Trophoblast cell (in vitro differentiated cells and primary cell): ENCODE measurements at regions not wholly inside any gene's neighbourhood (a gene's known extent, or its start where the extent isn't known, plus 50 kb on each side); places are given as distances from the start of the nearest gene placed in this dataset.
"Not testable (repeated sequence)": the region's sequence is repeated elsewhere in the genome, so short reads cannot be mapped to it uniquely, and the experiment has no call there.

Experiments used
- DNase-seq, 2 donors: peaks; one replicate each; pipeline ENCODE4 v3.0.0-alpha.2; 2016
- H2AFZ ChIP-seq: 2 replicates; pipeline ENCODE4 v1.6.1; 2013; ENCODE audit warnings: low read length, moderate library complexity, mild to moderate bottlenecking; ENCODE audit not compliant: insufficient read depth, poor library complexity
- H2AK5ac ChIP-seq: 2 replicates; pipeline ENCODE4 v1.6.1; 2013; ENCODE audit warnings: mild to moderate bottlenecking, low read length
- H2BK120ac ChIP-seq: 2 replicates; pipeline ENCODE4 v1.6.1; 2013; ENCODE audit warnings: low read length, mild to moderate bottlenecking, moderate library complexity; ENCODE audit not compliant: insufficient read depth, poor library complexity
- H2BK12ac ChIP-seq: 2 replicates; pipeline ENCODE4 v1.6.1; 2013; ENCODE audit warnings: mild to moderate bottlenecking, low read length, moderate library complexity
- H2BK5ac ChIP-seq: 2 replicates; pipeline ENCODE4 v1.6.1; 2013; ENCODE audit warnings: low read length, low read depth, moderate library complexity, mild to moderate bottlenecking; ENCODE audit not compliant: poor library complexity
- H3K14ac ChIP-seq: 2 replicates; pipeline ENCODE4 v1.6.1; 2013; ENCODE audit warnings: mild to moderate bottlenecking, low read length
- H3K18ac ChIP-seq: 2 replicates; pipeline ENCODE4 v1.6.1; 2013; ENCODE audit warnings: mild to moderate bottlenecking, low read length
- H3K23ac ChIP-seq: 2 replicates; pipeline ENCODE4 v1.6.1; 2013; ENCODE audit warnings: low read length
- H3K27ac ChIP-seq: 2 replicates; pipeline ENCODE4 v1.5.1; 2013; ENCODE audit warnings: low read depth, mild to moderate bottlenecking, inconsistent platforms, low read length, moderate library complexity
- H3K27me3 ChIP-seq: 2 replicates; pipeline ENCODE4 v1.6.1; 2013; ENCODE audit warnings: inconsistent platforms, mild to moderate bottlenecking, low read length, moderate library complexity; ENCODE audit not compliant: insufficient read depth
- H3K36me3 ChIP-seq, 2 experiments: 1 replicate in 1 of 2; 2 replicates in 1 of 2; pipeline ENCODE4 v1.6.1; 2013; ENCODE audit warnings: low read length in 2 of 2, mild to moderate bottlenecking in 2 of 2, moderate library complexity in 1 of 2; ENCODE audit not compliant: insufficient read depth in 2 of 2, control insufficient read depth in 1 of 2
- H3K4ac ChIP-seq: 2 replicates; pipeline ENCODE4 v1.6.1; 2013; ENCODE audit warnings: low read depth, mild to moderate bottlenecking, low read length, moderate library complexity
- H3K4me1 ChIP-seq, 2 experiments: 1 replicate in 1 of 2; 2 replicates in 1 of 2; pipeline ENCODE4 v1.6.1; 2013; ENCODE audit warnings: low read length in 2 of 2, mild to moderate bottlenecking in 2 of 2, moderate library complexity in 1 of 2; ENCODE audit not compliant: insufficient read depth in 2 of 2, control insufficient read depth in 1 of 2
- H3K4me2 ChIP-seq: 2 replicates; pipeline ENCODE4 v1.6.1; 2013; ENCODE audit warnings: inconsistent platforms, mild to moderate bottlenecking, low read length, moderate library complexity
- H3K4me3 ChIP-seq: 2 replicates; pipeline ENCODE4 v1.5.1; 2013; ENCODE audit warnings: mild to moderate bottlenecking, low read depth, low read length, inconsistent platforms
- H3K79me1 ChIP-seq: one replicate; pipeline ENCODE4 v1.6.1; 2013; ENCODE audit warnings: low read length
- H3K79me2 ChIP-seq: 2 replicates; pipeline ENCODE4 v1.6.1; 2013; ENCODE audit warnings: low read length, mild to moderate bottlenecking; ENCODE audit not compliant: control insufficient read depth, insufficient read depth, poor library complexity
- H3K9ac ChIP-seq: 2 replicates; pipeline ENCODE4 v1.6.1; 2013; ENCODE audit warnings: mild to moderate bottlenecking, low read length
- H3K9me3 ChIP-seq: 2 replicates; pipeline ENCODE4 v1.6.1; 2013; ENCODE audit warnings: low read depth, mild to moderate bottlenecking, control low read depth, inconsistent platforms, low read length; ENCODE audit not compliant: insufficient read depth
- H4K12ac ChIP-seq: 2 replicates; pipeline ENCODE4 v1.6.1; 2013; ENCODE audit warnings: low read depth, mild to moderate bottlenecking, low read length, moderate library complexity
- H4K8ac ChIP-seq: 2 replicates; pipeline ENCODE4 v1.6.1; 2013; ENCODE audit warnings: low read depth, mild to moderate bottlenecking, low read length, moderate library complexity
- H4K91ac ChIP-seq: one replicate; pipeline ENCODE4 v1.6.1; 2013; ENCODE audit warnings: low read depth, mild to moderate bottlenecking, low read length, moderate library complexity
- WGBS: extraction: QIAGEN DNeasy Blood & Tissue Kit; methylation state at CpG from one replicate; pipeline ENCODE4 v1.1.7; 2013; ENCODE audit warnings: missing lambda C conversion rate; ENCODE audit not compliant: insufficient read length, insufficient coverage; ENCODE audit errors: extremely low coverage; 5-methylcytosine and 5-hydroxymethylcytosine counted together

DNA sequence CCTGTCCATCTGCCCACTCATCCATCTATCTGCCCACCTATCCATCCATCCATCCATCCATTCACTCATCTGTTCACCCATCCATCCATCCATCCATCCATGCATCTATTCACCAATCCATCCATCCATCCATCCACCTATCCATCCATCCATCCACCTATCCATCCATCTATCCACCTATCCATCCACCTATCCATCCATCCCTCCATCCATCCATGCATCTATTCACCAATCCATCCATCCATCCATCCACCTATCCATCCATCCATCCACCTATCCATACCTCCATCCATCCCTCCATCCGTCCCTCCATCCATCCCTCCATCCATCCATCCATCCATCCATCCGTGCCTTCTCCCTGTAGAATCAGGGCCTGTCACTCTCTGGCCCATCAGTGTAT is 341.9 kb upstream of the CDH5 start:
- not testable (repeated sequence) for H2BK120ac ChIP-seq, H3K27me3 ChIP-seq, H3K14ac ChIP-seq, H3K9ac ChIP-seq, H3K27ac ChIP-seq, H3K79me1 ChIP-seq, H3K9me3 ChIP-seq, H3K18ac ChIP-seq, H3K23ac ChIP-seq, H4K91ac ChIP-seq, H3K36me3 ChIP-seq, H4K12ac ChIP-seq, H2AFZ ChIP-seq, H3K4me1 ChIP-seq, H3K79me2 ChIP-seq, H4K8ac ChIP-seq, H3K4me2 ChIP-seq, H3K4me3 ChIP-seq, H3K4ac ChIP-seq, H2BK12ac ChIP-seq, H2AK5ac ChIP-seq, H2BK5ac ChIP-seq, DNase-seq
- WGBS: 100% methylated on average over 2 of the region's 2 CpGs

DNA sequence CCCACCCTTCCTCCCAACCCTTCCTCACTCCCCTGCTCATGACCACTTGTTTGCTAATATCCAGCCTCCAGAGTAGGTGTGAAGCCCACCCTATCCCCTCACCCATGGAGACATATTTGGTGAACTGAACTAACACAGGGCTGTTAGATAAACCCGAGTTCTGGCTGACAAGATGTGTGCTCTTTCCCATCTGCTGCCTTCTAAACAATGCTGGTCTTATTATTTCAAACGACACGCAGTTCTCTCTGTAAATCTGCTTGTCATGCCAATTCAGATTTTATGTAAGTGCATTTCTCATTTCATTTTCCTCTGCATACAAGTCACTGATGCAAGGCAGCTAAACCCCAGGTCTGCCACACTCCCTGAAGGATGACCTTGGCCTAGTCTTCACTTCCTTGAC is 343.0 kb upstream of the CDH5 start:
- Histone ChIP-seq H3K14ac (no peak overlapping the region), H4K8ac (no peak overlapping the region), H3K9ac (no peak overlapping the region), H3K27me3 (no peaks in the 10 kb centered on the region), H3K4me1 (peaks cover 0 to 4% of the 10 kb centered on the region in 2 experiments), H4K12ac (no peak overlapping the region), H3K9me3 (peaks cover 9% of the 10 kb centered on the region), H3K36me3 (no peaks in the 10 kb centered on the region), H2AK5ac (no peak overlapping the region), H2BK12ac (no peak overlapping the region), H3K79me2 (no peaks in the 10 kb centered on the region), H3K4me3 (no peak overlapping the region), H3K23ac (no peak overlapping the region), H3K27ac (no peak overlapping the region), H3K79me1 (no peaks in the 10 kb centered on the region), H2BK5ac (no peak overlapping the region), H3K4ac (no peak overlapping the region), H4K91ac (no peak overlapping the region), H2AFZ (no peak overlapping the region), H2BK120ac (no peak overlapping the region), H3K18ac (no peak overlapping the region), H3K4me2 (no peak overlapping the region)
- DNase-seq: no peak
- no CpG with 5 or more reads among the region's 3 CpGs for WGBS

DNA sequence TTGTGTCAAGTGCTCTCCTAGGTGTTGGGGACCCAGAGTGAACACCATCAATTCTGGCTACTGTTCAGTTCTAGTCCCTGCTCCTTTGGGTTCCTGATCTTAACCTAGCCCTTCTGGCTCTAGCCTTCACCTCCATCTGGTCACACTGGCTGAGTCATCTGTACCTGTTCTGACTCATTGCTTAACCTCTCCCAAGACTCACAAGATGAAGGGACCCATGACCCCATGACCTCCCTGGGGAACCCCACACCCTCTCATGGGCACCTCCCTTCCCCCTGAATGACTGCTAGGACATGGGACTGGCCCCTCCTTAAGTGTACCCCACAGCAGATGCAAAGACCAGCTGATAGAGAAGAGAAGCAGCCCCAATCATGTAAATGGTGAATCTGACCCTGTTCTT is 345.8 kb upstream of the CDH5 start:
- Histone ChIP-seq H3K79me1 (no peaks in the 10 kb centered on the region), H3K4me2 (no peak overlapping the region), H3K23ac (no peak overlapping the region), H2AK5ac (no peak overlapping the region), H3K27ac (no peak overlapping the region), H3K9me3 (peaks cover 9% of the 10 kb centered on the region), H3K4me1 (peaks cover 0 to 4% of the 10 kb centered on the region in 2 experiments), H2BK12ac (no peak overlapping the region), H2AFZ (no peak overlapping the region), H3K79me2 (no peaks in the 10 kb centered on the region), H4K12ac (no peak overlapping the region), H3K9ac (no peak overlapping the region), H2BK5ac (no peak overlapping the region), H3K14ac (no peak overlapping the region), H3K27me3 (no peaks in the 10 kb centered on the region), H3K4me3 (no peak overlapping the region), H3K36me3 (no peaks in the 10 kb centered on the region), H4K91ac (no peak overlapping the region), H4K8ac (no peak overlapping the region), H3K4ac (no peak overlapping the region), H2BK120ac (no peak overlapping the region), H3K18ac (no peak overlapping the region)
- DNase-seq: no peak

DNA sequence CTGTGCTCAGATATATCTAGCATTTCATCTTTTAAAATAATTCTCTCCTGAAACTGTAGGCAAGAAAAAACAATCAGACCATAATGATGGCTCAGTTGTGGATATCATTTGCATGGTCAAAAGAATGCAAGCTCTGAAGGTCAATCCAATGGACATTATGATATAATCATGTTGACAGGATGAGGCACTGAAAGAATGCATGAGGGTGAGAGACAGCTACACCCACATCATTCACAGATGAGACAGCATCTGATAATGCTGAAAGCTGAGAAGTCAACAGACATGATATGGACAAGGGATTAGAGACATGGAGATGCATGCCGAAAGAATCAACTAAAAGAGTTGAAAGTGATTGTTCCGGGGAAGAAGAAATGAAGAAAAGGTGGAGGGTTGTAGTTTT is 346.4 kb upstream of the CDH5 start:
- Histone ChIP-seq H3K79me2 (no peaks in the 10 kb centered on the region), H2BK12ac (no peak overlapping the region), H2AFZ (no peak overlapping the region), H4K12ac (no peak overlapping the region), H3K36me3 (no peaks in the 10 kb centered on the region), H2AK5ac (no peak overlapping the region), H3K27ac (no peak overlapping the region), H2BK5ac (no peak overlapping the region), H3K4ac (no peak overlapping the region), H3K4me3 (no peak overlapping the region), H3K23ac (no peak overlapping the region), H3K79me1 (no peaks in the 10 kb centered on the region), H2BK120ac (no peak overlapping the region), H4K91ac (no peak overlapping the region), H3K27me3 (no peaks in the 10 kb centered on the region), H3K4me1 (peaks cover 0 to 4% of the 10 kb centered on the region in 2 experiments), H3K18ac (no peak overlapping the region), H3K4me2 (no peak overlapping the region), H3K9ac (no peak overlapping the region), H4K8ac (no peak overlapping the region), H3K14ac (no peak overlapping the region), H3K9me3 (peaks cover 9% of the 10 kb centered on the region)
- 100% methylated on average over 1 of the region's 2 CpGs for whole genome bisulfite sequencing
- peak; percentile 22 to 63 for DNase-seq
